ENCODE measurements at regions not wholly inside any gene's neighbourhood (a gene's known extent, or its start where the extent isn't known, plus 50 kb on each side); places are given as distances from the start of the nearest gene placed in this dataset.

- intact Hi-C loops (cut with DNase I) = no loop called here
- no peak for ATAC-seq
- Histone ChIP-seq H3K4me1 (no peaks in the 10 kb centered on the region), H3K27ac (no peak overlapping the region), H3K36me3 (no peaks in the 10 kb centered on the region), H3K9me3 (peaks cover 0 to 7% (median 0%) of the 10 kb centered on the region in 11 donors), H3K27me3 (no peaks in the 10 kb centered on the region), H3K4me3 (no peak overlapping the region)
- TF ChIP-seq CTCF (IDR thresholded peaks at IDR 0.05) = no peak
- DNase-seq = no peak
- 31 to 45% methylated on average over 1 of the region's 1 CpG for WGBS, 2 donors
These were observed 1230.0 kb upstream of the CHAC2 start for GRCh38 chr2:52537588-52537987.

GRCh38 chr2:52536929-52537460 lies 1230.6 kb upstream of the CHAC2 start:
- TF ChIP-seq CTCF (IDR thresholded peaks at IDR 0.05) = no peak
- Histone ChIP-seq H3K27me3 (no peaks in the 10 kb centered on the region), H3K36me3 (no peaks in the 10 kb centered on the region), H3K9me3 (peaks cover 0 to 7% (median 0%) of the 10 kb centered on the region in 11 donors), H3K27ac (no peak overlapping the region), H3K4me1 (no peaks in the 10 kb centered on the region), H3K4me3 (no peak overlapping the region)
- intact Hi-C loops (cut with DNase I) = no loop called here
- DNase-seq (no peak), ATAC-seq (no peak)
- WGBS, 2 donors = 70 to 77% methylated on average over 3 of the region's 3 CpGs

GRCh38 chr2:52532956-52533355 lies 1234.6 kb upstream of the CHAC2 start:
- H3K9me3 ChIP-seq = peaks cover 0 to 7% (median 0%) of the 10 kb centered on the region in 11 donors
- H3K27me3 ChIP-seq = no peaks in the 10 kb centered on the region
- 48 to 66% methylated on average over 1 of the region's 1 CpG for WGBS, 2 donors
- DNase-seq (no peak), ATAC-seq (no peak)
- intact Hi-C loops (cut with DNase I) = no loop called here
- H3K27ac ChIP-seq = no peak overlapping the region
- no peaks in the 10 kb centered on the region for H3K4me1 ChIP-seq
- H3K36me3 ChIP-seq = no peaks in the 10 kb centered on the region
- H3K4me3 ChIP-seq = no peak overlapping the region
- no peak for TF ChIP-seq CTCF (IDR thresholded peaks at IDR 0.05)

GRCh38 chr2:52526735-52527134 lies 1240.9 kb upstream of the CHAC2 start:
- 78 to 91% methylated on average over 1 of the region's 1 CpG for WGBS, 2 donors
- intact Hi-C loops (cut with DNase I) = no loop called here

More at GRCh38 chr2:52526735-52527134, 1240.9 kb upstream of the CHAC2 start:
- H3K36me3 ChIP-seq = no peaks in the 10 kb centered on the region
- no peak for TF ChIP-seq CTCF (IDR thresholded peaks at IDR 0.05)
- H3K4me3 ChIP-seq = no peak overlapping the region
- H3K27ac ChIP-seq = no peak overlapping the region
- DNase-seq = no peak
- no peaks in the 10 kb centered on the region for H3K27me3 ChIP-seq
- no peak for ATAC-seq
- no peaks in the 10 kb centered on the region for H3K4me1 ChIP-seq
- peaks cover 0 to 14% (median 0%) of the 10 kb centered on the region in 11 donors for H3K9me3 ChIP-seq
